Fibroblast of gingiva (primary cell): ENCODE measurements at regions not wholly inside any gene's neighbourhood (a gene's known extent, or its start where the extent isn't known, plus 50 kb on each side); places are given as distances from the start of the nearest gene placed in this dataset.

ENCODE experiments used
- DNase-seq: peaks from one replicate; pipeline ENCODE4 v3.0.0-alpha.2; 2011; ENCODE audit warnings: low read depth

- DNase-seq, result no peak
Observed at GRCh38 chr11:28619846-28620540, 511.8 kb downstream of the METTL15 start.

DNA sequence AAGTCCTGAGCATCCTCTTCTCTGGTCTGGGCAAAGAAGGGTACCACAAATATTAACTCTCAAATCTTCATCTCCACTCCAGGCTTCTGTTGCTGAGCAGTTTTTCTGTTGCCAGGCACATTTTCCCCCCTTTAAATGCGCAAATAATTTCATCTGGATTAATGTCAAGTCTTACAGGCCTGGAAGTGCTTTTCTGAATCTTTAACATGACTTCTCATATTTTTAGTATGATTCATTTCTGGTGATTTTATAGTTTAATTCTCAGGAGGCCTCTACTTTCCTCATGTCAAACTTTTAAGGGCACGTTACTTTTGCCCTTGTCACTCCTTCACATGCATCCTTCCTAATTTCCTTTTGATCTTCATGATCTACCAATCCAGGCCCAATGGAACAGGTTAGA lies 510.2 kb downstream of the METTL15 start:
- peak; percentile 11 for DNase-seq

GRCh38 chr11:28616160-28616965 lies 508.2 kb downstream of the METTL15 start:
- peak; percentile 26 for DNase-seq

DNA sequence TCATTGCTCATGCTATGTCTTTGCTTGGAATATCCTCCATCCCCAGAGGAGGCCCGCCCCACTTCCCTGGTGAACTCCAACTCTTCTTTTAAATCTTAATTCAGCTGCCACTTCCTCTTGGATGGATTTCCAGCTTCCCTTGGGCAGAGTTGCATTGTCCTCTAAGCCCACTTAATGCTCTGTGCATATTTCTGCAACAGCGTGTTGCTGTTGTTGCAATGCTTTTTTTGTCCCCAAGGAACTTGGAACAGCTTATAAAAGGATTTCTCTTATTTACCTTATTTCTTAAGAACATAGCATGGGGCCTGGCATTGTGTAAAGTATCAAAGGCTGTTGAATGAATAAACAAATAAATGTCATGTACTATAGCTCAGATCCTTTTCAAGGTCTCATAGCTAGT lies 507.4 kb downstream of the METTL15 start:
- peak; percentile 89 for DNase-seq

DNA sequence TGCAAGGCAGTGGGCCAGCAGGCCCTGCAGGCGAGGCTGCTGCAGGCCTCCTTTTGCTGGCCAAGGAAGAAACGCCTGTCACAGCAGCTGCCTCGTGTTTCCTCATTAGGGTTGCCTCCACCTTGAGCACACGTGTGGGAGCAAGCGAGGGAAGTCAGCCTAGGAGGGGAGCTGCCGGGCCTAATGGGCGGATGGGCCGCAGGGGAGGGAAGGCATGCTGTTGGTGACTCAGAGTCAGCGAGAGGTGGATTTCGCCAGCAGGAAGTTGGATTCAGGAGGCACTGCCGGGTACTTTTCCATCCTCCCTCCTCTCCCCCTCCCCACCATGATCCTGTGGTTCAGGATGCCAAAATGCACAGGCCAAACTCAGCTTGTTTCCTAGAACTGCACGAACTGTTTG lies 498.7 kb downstream of the METTL15 start:
- no peak for DNase-seq

DNA sequence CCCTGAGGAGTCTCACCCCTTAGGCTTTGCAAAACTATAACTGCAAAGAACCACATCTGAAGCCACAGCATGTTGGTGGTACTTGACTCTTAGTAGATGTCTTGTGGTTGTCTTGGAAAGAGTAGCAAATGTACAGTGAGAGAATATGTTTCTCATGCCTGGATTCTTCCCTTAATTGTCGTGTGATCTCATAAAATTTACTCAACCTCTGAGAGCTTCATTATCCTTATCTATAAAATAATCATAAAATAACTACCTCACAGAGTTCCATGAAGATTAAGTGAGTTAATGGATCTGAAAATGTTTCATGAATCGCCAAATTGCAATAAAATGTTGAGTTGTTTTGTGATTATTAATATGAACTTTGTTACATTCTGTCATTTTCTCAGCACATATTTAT lies 491.5 kb downstream of the METTL15 start:
- DNase-seq, result no peak

DNA sequence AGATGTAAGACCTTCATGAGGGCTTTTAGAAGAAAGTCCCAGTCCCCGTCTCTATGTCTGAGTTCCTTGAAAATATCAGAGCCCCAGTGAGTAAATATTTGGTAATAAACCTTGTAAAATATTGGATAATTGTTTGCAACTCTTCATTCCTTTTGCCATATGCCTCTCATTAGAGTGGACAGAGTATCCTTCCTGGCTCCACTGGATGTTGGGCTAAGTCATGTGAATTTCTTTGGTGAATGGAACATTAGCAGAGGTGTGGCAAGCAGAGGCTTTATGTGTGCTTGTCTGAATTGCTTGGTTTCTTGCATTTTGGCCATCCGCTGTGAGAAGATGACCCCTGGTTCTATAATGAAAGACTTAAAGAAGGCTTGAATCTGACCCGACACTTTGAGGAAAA lies 490.3 kb downstream of the METTL15 start:
- peak; percentile 58 for DNase-seq

DNA sequence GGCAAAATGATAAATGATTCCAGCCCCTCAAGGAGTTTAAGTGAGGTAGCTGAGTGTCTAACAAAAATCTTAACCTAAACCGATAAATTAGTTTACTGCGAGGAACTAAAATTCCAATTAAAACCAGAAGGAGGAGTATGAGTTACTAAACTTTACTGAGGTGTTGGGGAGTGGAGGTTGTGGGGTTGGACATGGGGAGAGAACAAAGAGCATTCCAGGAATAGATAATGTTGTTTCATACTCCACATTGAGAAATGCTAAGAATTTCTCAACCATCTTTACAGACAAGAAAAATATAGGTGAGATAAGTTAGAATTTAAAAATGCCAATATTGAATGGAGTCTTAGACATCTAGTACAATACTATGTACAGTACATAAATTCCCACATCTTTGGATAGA lies 488.6 kb downstream of the METTL15 start:
- DNase-seq, result no peak

GRCh38 chr11:28592141-28592540 lies 484.0 kb downstream of the METTL15 start:
- DNase-seq, result no peak

DNA sequence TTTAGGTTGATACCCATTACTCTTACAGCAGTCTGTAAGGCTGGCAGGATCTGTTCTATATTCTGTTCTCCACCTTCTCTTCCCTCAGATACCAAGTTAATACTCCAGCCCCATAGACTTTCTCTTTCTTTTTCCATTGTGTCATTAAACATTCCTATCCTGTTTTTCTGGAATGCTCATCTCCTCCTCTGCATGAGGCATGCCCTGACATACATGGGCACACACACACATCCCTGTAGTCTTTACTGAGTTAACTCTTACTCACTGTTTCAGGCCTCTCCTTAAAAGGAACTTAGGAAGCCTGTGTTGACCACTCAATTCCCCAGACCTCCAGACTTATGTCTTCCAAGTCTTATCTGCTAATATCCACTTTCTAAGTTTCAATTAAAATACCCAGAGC lies 476.8 kb downstream of the METTL15 start:
- no peak for DNase-seq

DNA sequence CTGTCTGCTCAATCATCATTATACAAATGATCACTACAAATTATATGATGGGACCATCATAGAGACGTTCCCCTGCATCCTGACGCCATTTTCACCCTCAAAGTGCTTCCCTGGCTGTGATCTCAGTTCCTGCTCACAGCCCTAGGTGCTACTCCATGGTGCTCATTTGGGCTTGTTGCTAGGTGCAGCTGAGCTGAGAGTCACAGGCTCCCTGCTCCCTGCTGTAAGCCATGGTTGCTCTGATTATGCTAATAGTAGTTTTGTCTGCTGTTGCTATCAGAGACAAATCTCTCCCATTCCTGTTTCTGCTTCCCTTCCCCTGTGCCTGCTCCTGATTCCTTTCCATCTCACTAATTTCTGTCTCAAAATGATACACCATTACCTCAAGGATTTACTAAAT lies 474.3 kb downstream of the METTL15 start:
- DNase-seq, result no peak

GRCh38 chr11:28581286-28582242 lies 473.4 kb downstream of the METTL15 start:
- DNase-seq, result no peak

DNA sequence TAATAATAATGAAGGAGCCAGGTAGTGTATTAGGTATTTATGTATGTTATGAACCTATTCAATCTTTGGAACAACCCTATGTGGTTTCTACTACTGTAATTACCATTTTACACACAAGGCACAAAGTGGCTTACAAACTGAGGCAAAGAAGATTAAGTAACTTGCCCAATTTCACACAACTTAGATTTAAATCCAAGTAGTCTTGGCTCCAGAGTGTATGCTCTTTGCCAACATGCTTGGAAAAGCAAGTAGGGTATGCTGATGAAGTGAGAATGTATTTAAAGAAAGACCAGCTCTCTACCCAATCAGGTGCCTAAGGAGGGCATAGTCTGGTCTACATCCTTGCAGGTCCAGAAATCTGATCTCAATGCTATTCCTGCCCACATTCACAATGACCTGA lies 463.2 kb downstream of the METTL15 start:
- DNase-seq, result no peak

DNA sequence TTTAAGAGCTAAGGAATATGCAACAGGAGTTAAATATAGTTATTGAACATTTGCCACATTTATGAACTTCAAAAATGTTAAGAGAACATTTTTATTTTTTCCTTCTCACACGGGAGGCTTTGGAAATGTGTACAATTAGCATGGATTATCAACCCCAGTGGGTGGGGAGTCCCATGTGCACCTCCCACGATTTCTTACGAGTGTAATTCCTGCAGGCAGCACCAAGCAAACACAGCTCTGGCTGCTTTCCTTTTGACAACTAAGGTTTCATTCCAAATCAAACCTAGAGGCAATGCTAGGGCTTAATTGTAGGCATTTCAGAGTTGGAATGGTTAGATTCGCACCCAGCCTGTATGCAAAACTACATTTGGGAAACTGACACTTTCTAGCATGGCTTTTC lies 460.9 kb downstream of the METTL15 start:
- no peak for DNase-seq

DNA sequence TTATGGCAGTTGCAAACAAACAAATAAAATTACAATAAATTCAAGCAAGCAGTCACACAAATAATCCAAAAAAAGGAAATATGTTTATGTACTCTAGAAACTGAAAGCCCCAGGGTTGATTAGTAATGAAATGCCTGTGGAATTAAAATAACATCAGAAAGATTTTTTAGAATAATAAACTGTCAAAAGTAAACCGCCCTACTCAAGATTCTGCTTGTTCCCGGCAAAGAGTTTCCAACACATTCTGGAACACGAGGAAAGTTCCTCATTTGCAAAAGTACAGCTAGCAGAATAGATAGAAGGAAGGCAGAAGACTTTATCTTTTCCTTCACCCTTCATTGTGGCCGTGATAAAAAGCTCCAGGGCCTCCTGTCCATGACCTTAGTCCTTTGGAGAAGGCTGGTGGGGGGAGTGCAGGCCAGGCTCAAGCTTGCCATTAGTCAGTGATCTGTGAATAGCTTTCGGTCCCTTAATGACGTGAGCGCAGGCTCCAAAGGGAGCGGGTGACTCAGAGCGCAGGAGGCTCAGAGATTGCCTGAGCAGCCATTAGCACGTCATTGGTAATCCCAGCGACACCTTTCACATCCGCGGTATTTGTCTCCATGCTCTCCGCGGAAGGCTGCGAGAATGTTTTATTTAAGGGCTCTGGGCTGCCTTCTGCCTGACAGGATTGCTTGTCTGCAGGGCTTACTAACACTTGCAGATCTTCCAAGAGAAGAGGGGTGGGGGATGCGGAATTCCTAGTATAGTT lies 458.3 kb downstream of the METTL15 start:
- peak; percentile 95 for DNase-seq

DNA sequence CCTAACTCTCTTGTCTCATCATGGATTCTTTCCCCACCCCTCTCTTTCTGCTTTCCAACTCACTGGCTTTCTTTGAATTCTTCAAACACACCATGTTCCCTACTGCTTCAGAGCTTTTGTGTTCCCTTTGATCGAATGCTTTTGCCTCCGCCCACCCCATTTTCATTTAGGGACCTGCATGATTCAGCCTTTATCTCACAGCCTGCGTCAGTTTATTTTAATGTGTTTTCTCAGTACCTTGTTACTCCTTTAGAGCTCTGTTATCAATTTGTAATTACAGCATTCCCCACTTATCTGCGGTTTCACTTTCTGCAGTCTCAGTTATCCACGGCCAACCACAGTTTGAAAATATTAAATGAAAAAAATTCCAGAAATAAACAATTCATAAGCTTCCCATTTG lies 451.3 kb downstream of the METTL15 start:
- no peak for DNase-seq

GRCh38 chr11:28547321-28547741 lies 439.1 kb downstream of the METTL15 start:
- DNase-seq, result no peak

DNA sequence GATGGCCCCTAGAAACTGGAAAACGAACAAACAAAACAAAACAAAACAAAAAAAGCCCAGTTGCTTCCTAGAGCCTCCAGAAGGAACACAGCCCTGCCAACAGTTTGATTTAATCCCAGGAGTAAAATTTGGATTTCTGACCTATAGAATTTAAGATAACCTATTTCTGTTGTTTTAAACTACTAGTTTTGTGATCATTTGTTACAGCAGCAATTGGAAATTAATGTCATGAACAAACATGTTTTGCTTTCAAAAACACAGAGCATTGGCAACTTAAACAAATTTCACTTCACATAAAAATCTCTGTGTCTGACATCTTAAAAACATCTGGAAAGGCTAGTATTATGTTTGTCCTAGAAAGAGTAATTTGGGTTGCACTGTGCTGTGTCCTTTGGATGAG lies 437.3 kb downstream of the METTL15 start:
- DNase-seq, result no peak

- DNase-seq, result no peak
Observed at GRCh38 chr11:28542561-28542960, 434.4 kb downstream of the METTL15 start.

- no peak for DNase-seq
Observed at GRCh38 chr11:28539239-28540030, 431.2 kb downstream of the METTL15 start.

GRCh38 chr11:28537822-28538221 lies 429.6 kb downstream of the METTL15 start:
- DNase-seq, result no peak
